GM21737 (cell line): ENCODE measurements at regions not wholly inside any gene's neighbourhood (a gene's known extent, or its start where the extent isn't known, plus 50 kb on each side); places are given as distances from the start of the nearest gene placed in this dataset.

Experiments used
- ATAC-seq: cut with Tn5 transposase; IDR thresholded peaks from one replicate; pipeline ENCODE4 v1.9.1; 2021; ENCODE audit warnings: mild to moderate bottlenecking, moderate library complexity; ENCODE audit not compliant: unreplicated experiment

GRCh38 chr12:118606690-118607089 lies 230.3 kb downstream of the SUDS3 start:
- no peak for ATAC-seq

- no peak for ATAC-seq
Observed at GRCh38 chr12:118607831-118608230, 231.5 kb downstream of the SUDS3 start.

- no peak for ATAC-seq
Observed at GRCh38 chr12:118608770-118609344, 232.5 kb downstream of the SUDS3 start.

- ATAC-seq: no peak
Observed at GRCh38 chr12:118611295-118611694, 234.9 kb downstream of the SUDS3 start.

GRCh38 chr12:118611770-118612169 lies 235.4 kb downstream of the SUDS3 start:
- no peak for ATAC-seq

GRCh38 chr12:118617611-118618450 lies 241.5 kb downstream of the SUDS3 start:
- no peak for ATAC-seq

- no peak for ATAC-seq
Observed at GRCh38 chr12:118618695-118619094, 242.3 kb downstream of the SUDS3 start.

GRCh38 chr12:118625050-118625675 lies 248.8 kb downstream of the SUDS3 start:
- no peak for ATAC-seq

GRCh38 chr12:118633071-118633470 lies 256.7 kb downstream of the SUDS3 start:
- no peak for ATAC-seq

GRCh38 chr12:118635276-118635675 lies 258.9 kb downstream of the SUDS3 start:
- ATAC-seq: no peak

- no peak for ATAC-seq
Observed at GRCh38 chr12:118637767-118638370, 261.5 kb downstream of the SUDS3 start.

- ATAC-seq: no peak
Observed at GRCh38 chr12:118641249-118641648, 264.9 kb downstream of the SUDS3 start.

GRCh38 chr12:118645219-118645618 lies 268.9 kb downstream of the SUDS3 start:
- ATAC-seq: no peak

- no peak for ATAC-seq
Observed at GRCh38 chr12:118649765-118650585, 273.6 kb downstream of the SUDS3 start.

GRCh38 chr12:118650586-118650960 lies 274.2 kb downstream of the SUDS3 start:
- no peak for ATAC-seq

GRCh38 chr12:118651487-118651886 lies 275.1 kb downstream of the SUDS3 start:
- ATAC-seq: no peak

GRCh38 chr12:118655588-118655987 lies 279.2 kb downstream of the SUDS3 start:
- ATAC-seq: no peak

GRCh38 chr12:118680356-118680963 lies 300.9 kb upstream of the SRRM4 start:
- ATAC-seq: no peak

GRCh38 chr12:118682656-118683055 lies 298.7 kb upstream of the SRRM4 start:
- peak; percentile 69 for ATAC-seq

- ATAC-seq: no peak
Observed at GRCh38 chr12:118685983-118686607, 295.2 kb upstream of the SRRM4 start.
